HFFc6 (cell line): ENCODE measurements at regions not wholly inside any gene's neighbourhood (a gene's known extent, or its start where the extent isn't known, plus 50 kb on each side); places are given as distances from the start of the nearest gene placed in this dataset.

Source experiments
- DNase-seq: peaks from one replicate; pipeline ENCODE4 v3.0.0-alpha.2; 2018
- H3K27ac Mint-ChIP-seq: 2 replicates; pipeline ENCODE4 v1.8.0; 2020; ENCODE audit warnings: mild to moderate bottlenecking, mixed read lengths
- H3K27me3 Mint-ChIP-seq: 2 replicates; pipeline ENCODE4 v1.8.0; 2021; ENCODE audit warnings: mild to moderate bottlenecking, moderate library complexity, mixed read lengths; ENCODE audit not compliant: insufficient read depth
- H3K36me3 Mint-ChIP-seq: 2 replicates; pipeline ENCODE4 v1.8.0; 2021; ENCODE audit warnings: low read depth, mixed read lengths
- H3K4me1 Mint-ChIP-seq: 2 replicates; pipeline ENCODE4 v1.8.0; 2020; ENCODE audit warnings: low read depth, mixed read lengths
- H3K4me3 Mint-ChIP-seq: 2 replicates; pipeline ENCODE4 v1.8.0; 2020; ENCODE audit warnings: mild to moderate bottlenecking, moderate library complexity, mixed read lengths
- H3K9me3 Mint-ChIP-seq: 2 replicates; pipeline ENCODE4 v1.8.0; 2020; ENCODE audit warnings: mild to moderate bottlenecking, mixed read lengths
- CTCF ChIP-seq: fragments of 200-600 bp; sonication (generic); IDR thresholded peaks from 2 replicates; pipeline ENCODE4 v1.5.0; 2021; ENCODE audit warnings: antibody characterized with exemption, mild to moderate bottlenecking

- Mint-ChIP-seq H3K27me3 (peaks cover 2% of the 10 kb centered on the region; the same call in 1 of the 2 replicates), H3K4me1 (no peaks in the 10 kb centered on the region), H3K36me3 (no peaks in the 10 kb centered on the region), H3K9me3 (peaks cover 17% of the 10 kb centered on the region; the same call in 1 of the 2 replicates), H3K4me3 (no peak overlapping the region), H3K27ac (no peak overlapping the region)
- TF ChIP-seq CTCF: no peak
- DNase-seq: no peak
Observed at GRCh38 chr17:6313835-6314234, 121.1 kb downstream of the AIPL1 start.

GRCh38 chr17:6306820-6307219, 128.1 kb downstream of the AIPL1 start:
- no peak for DNase-seq
- Mint-ChIP-seq H3K27me3 (peaks cover 4% of the 10 kb centered on the region; the same call in 1 of the 2 replicates), H3K27ac (no peak overlapping the region), H3K4me1 (no peaks in the 10 kb centered on the region), H3K9me3 (peaks cover 12% of the 10 kb centered on the region; the same call in 1 of the 2 replicates), H3K4me3 (no peak overlapping the region), H3K36me3 (no peaks in the 10 kb centered on the region)
- TF ChIP-seq CTCF: no peak

GRCh38 chr17:6305613-6306360, 129.1 kb downstream of the AIPL1 start:
- DNase-seq: no peak
- no peak overlapping the region for H3K27ac Mint-ChIP-seq
- no peaks in the 10 kb centered on the region for H3K4me1 Mint-ChIP-seq
- H3K4me3 Mint-ChIP-seq: no peak overlapping the region
- no peak for TF ChIP-seq CTCF
- H3K36me3 Mint-ChIP-seq: no peaks in the 10 kb centered on the region
- H3K9me3 Mint-ChIP-seq: peaks cover 12% of the 10 kb centered on the region; the same call in 1 of the 2 replicates
- H3K27me3 Mint-ChIP-seq: peaks cover 2% of the 10 kb centered on the region; the same call in 1 of the 2 replicates

GRCh38 chr17:6304894-6305612, 129.9 kb downstream of the AIPL1 start:
- Mint-ChIP-seq H3K4me3 (no peak overlapping the region), H3K36me3 (no peaks in the 10 kb centered on the region), H3K4me1 (no peaks in the 10 kb centered on the region), H3K27me3 (peaks cover 5% of the 10 kb centered on the region), H3K9me3 (peaks cover 12% of the 10 kb centered on the region; the same call in 1 of the 2 replicates), H3K27ac (no peak overlapping the region)
- DNase-seq: no peak
- TF ChIP-seq CTCF: no peak

GRCh38 chr17:6303664-6304063, 131.3 kb downstream of the AIPL1 start:
- H3K9me3 Mint-ChIP-seq: peaks cover 4% of the 10 kb centered on the region; the same call in 1 of the 2 replicates
- H3K4me1 Mint-ChIP-seq: no peaks in the 10 kb centered on the region
- TF ChIP-seq CTCF: no peak
- no peaks in the 10 kb centered on the region for H3K36me3 Mint-ChIP-seq
- H3K4me3 Mint-ChIP-seq: no peak overlapping the region
- H3K27ac Mint-ChIP-seq: no peak overlapping the region
- DNase-seq: no peak
- peaks cover 5% of the 10 kb centered on the region for H3K27me3 Mint-ChIP-seq
